ENCODE measurements at regions not wholly inside any gene's neighbourhood (a gene's known extent, or its start where the extent isn't known, plus 50 kb on each side); places are given as distances from the start of the nearest gene placed in this dataset.

- H3K4me3 ChIP-seq (ENCODE audit: low read depth in 1 of 2, low read length in 2 of 2): no peak overlapping the region
- no peaks in the 10 kb centered on the region for H3K9me3 ChIP-seq (ENCODE audit: control insufficient read depth in 2 of 2, insufficient read depth in 1 of 2, low read depth in 1 of 2, low read length in 1 of 2)
- H3K27me3 ChIP-seq (ENCODE audit: control insufficient read depth in 1 of 2, insufficient read depth in 2 of 2, low read length in 2 of 2): no peaks in the 10 kb centered on the region
- WGBS, 2 donors: 81 to 85% methylated on average over 4 of the region's 4 CpGs
- H3K4me1 ChIP-seq (ENCODE audit: control insufficient read depth in 2 of 2, insufficient read depth in 2 of 2, low read length in 1 of 2): no peaks in the 10 kb centered on the region
- no peaks in the 10 kb centered on the region for H3K36me3 ChIP-seq (ENCODE audit: control insufficient read depth in 2 of 2, insufficient read depth in 2 of 2, low read length in 1 of 2)
- no peak overlapping the region for H3K27ac ChIP-seq (ENCODE audit: low read depth in 2 of 2, low read length in 1 of 2)
Observed at GRCh38 chr15:91576096-91576495, 277.4 kb upstream of the SLCO3A1 start.

DNA sequence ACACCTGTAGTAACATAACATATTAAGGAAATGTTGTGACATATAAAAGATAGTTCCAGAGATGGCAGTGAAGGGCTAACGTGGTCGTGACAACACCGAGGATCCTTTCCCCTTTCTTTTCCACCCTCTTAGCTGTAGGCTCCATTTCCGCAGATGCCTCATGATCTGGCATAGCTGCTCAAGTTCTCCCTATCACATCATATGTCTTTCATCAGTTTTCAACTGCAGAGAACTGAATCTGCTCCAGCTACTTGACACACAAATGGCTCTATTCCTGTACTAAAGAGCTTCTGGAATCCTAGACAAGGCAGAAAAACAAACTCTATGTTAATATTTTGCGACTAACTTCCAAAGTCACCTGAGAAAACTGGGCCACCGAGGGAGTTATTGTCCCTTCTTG lies 275.0 kb upstream of the SLCO3A1 start:
- no peak overlapping the region for H3K4me3 ChIP-seq (ENCODE audit: low read depth in 1 of 2, low read length in 2 of 2)
- H3K27me3 ChIP-seq (ENCODE audit: control insufficient read depth in 1 of 2, insufficient read depth in 2 of 2, low read length in 2 of 2): no peaks in the 10 kb centered on the region
- no peak overlapping the region for H3K27ac ChIP-seq (ENCODE audit: low read depth in 2 of 2, low read length in 1 of 2)
- H3K4me1 ChIP-seq (ENCODE audit: control insufficient read depth in 2 of 2, insufficient read depth in 2 of 2, low read length in 1 of 2): no peaks in the 10 kb centered on the region
- H3K36me3 ChIP-seq (ENCODE audit: control insufficient read depth in 2 of 2, insufficient read depth in 2 of 2, low read length in 1 of 2): no peaks in the 10 kb centered on the region
- H3K9me3 ChIP-seq (ENCODE audit: control insufficient read depth in 2 of 2, insufficient read depth in 1 of 2, low read depth in 1 of 2, low read length in 1 of 2): no peaks in the 10 kb centered on the region
- WGBS, 2 donors: 63 to 71% methylated on average over 6 of the region's 6 CpGs

GRCh38 chr15:91584895-91585294 lies 268.6 kb upstream of the SLCO3A1 start:
- no peaks in the 10 kb centered on the region for H3K27me3 ChIP-seq (ENCODE audit: control insufficient read depth in 1 of 2, insufficient read depth in 2 of 2, low read length in 2 of 2)
- no peak overlapping the region for H3K4me3 ChIP-seq (ENCODE audit: low read depth in 1 of 2, low read length in 2 of 2)
- no peaks in the 10 kb centered on the region for H3K4me1 ChIP-seq (ENCODE audit: control insufficient read depth in 2 of 2, insufficient read depth in 2 of 2, low read length in 1 of 2)
- no peak overlapping the region for H3K27ac ChIP-seq (ENCODE audit: low read depth in 2 of 2, low read length in 1 of 2)
- H3K36me3 ChIP-seq (ENCODE audit: control insufficient read depth in 2 of 2, insufficient read depth in 2 of 2, low read length in 1 of 2): no peaks in the 10 kb centered on the region
- no peaks in the 10 kb centered on the region for H3K9me3 ChIP-seq (ENCODE audit: control insufficient read depth in 2 of 2, insufficient read depth in 1 of 2, low read depth in 1 of 2, low read length in 1 of 2)
- WGBS, 2 donors: 85 to 89% methylated on average over 3 of the region's 3 CpGs

DNA sequence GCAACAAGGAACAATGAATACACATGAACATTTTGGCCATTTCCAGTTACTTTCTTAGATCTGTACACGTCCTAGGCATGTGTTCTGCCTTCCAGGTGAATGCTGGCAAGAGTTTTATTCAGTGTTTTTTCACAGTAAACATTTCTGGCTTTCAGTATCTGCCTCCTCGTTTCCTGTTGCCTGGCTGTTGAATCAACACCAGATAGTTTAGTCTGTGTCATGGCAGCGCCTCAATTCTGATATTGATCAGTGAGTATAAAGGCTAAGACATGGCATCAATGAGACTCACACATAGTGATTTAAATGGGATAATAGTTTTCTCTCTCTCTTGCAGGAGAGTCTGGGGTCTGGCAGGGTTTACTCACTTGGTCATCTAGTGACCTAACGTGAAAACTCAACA lies 266.9 kb upstream of the SLCO3A1 start:
- Histone ChIP-seq H3K4me3 (ENCODE audit: low read depth in 1 of 2, low read length in 2 of 2) (no peak overlapping the region), H3K27me3 (ENCODE audit: control insufficient read depth in 1 of 2, insufficient read depth in 2 of 2, low read length in 2 of 2) (no peaks in the 10 kb centered on the region), H3K9me3 (ENCODE audit: control insufficient read depth in 2 of 2, insufficient read depth in 1 of 2, low read depth in 1 of 2, low read length in 1 of 2) (no peaks in the 10 kb centered on the region), H3K4me1 (ENCODE audit: control insufficient read depth in 2 of 2, insufficient read depth in 2 of 2, low read length in 1 of 2) (no peaks in the 10 kb centered on the region), H3K36me3 (ENCODE audit: control insufficient read depth in 2 of 2, insufficient read depth in 2 of 2, low read length in 1 of 2) (no peaks in the 10 kb centered on the region), H3K27ac (ENCODE audit: low read depth in 2 of 2, low read length in 1 of 2) (no peak overlapping the region)
- WGBS, 2 donors: 52 to 56% methylated on average over 4 of the region's 4 CpGs

GRCh38 chr15:91589360-91589759 lies 264.1 kb upstream of the SLCO3A1 start:
- 84 to 88% methylated on average over 3 of the region's 3 CpGs for WGBS, 2 donors

GRCh38 chr15:91592567-91592966 lies 260.9 kb upstream of the SLCO3A1 start:
- H3K27me3 ChIP-seq (ENCODE audit: control insufficient read depth in 1 of 2, insufficient read depth in 2 of 2, low read length in 2 of 2): no peaks in the 10 kb centered on the region
- no peaks in the 10 kb centered on the region for H3K4me1 ChIP-seq (ENCODE audit: control insufficient read depth in 2 of 2, insufficient read depth in 2 of 2, low read length in 1 of 2)
- H3K4me3 ChIP-seq (ENCODE audit: low read depth in 1 of 2, low read length in 2 of 2): no peak overlapping the region
- no peaks in the 10 kb centered on the region for H3K9me3 ChIP-seq (ENCODE audit: control insufficient read depth in 2 of 2, insufficient read depth in 1 of 2, low read depth in 1 of 2, low read length in 1 of 2)
- no peak overlapping the region for H3K27ac ChIP-seq (ENCODE audit: low read depth in 2 of 2, low read length in 1 of 2)
- 37 to 47% methylated on average over 2 of the region's 2 CpGs for WGBS, 2 donors
- H3K36me3 ChIP-seq (ENCODE audit: control insufficient read depth in 2 of 2, insufficient read depth in 2 of 2, low read length in 1 of 2): no peaks in the 10 kb centered on the region

More at GRCh38 chr15:91589360-91589759, 264.1 kb upstream of the SLCO3A1 start:
- Histone ChIP-seq H3K9me3 (ENCODE audit: control insufficient read depth in 2 of 2, insufficient read depth in 1 of 2, low read depth in 1 of 2, low read length in 1 of 2) (no peaks in the 10 kb centered on the region), H3K36me3 (ENCODE audit: control insufficient read depth in 2 of 2, insufficient read depth in 2 of 2, low read length in 1 of 2) (no peaks in the 10 kb centered on the region), H3K4me3 (ENCODE audit: low read depth in 1 of 2, low read length in 2 of 2) (no peak overlapping the region), H3K27ac (ENCODE audit: low read depth in 2 of 2, low read length in 1 of 2) (no peak overlapping the region), H3K27me3 (ENCODE audit: control insufficient read depth in 1 of 2, insufficient read depth in 2 of 2, low read length in 2 of 2) (no peaks in the 10 kb centered on the region), H3K4me1 (ENCODE audit: control insufficient read depth in 2 of 2, insufficient read depth in 2 of 2, low read length in 1 of 2) (no peaks in the 10 kb centered on the region)

- H3K9me3 ChIP-seq (ENCODE audit: control insufficient read depth in 2 of 2, insufficient read depth in 1 of 2, low read depth in 1 of 2, low read length in 1 of 2): no peaks in the 10 kb centered on the region
- no peaks in the 10 kb centered on the region for H3K27me3 ChIP-seq (ENCODE audit: control insufficient read depth in 1 of 2, insufficient read depth in 2 of 2, low read length in 2 of 2)
- H3K4me3 ChIP-seq (ENCODE audit: low read depth in 1 of 2, low read length in 2 of 2): no peak overlapping the region
- no peaks in the 10 kb centered on the region for H3K4me1 ChIP-seq (ENCODE audit: control insufficient read depth in 2 of 2, insufficient read depth in 2 of 2, low read length in 1 of 2)
- H3K27ac ChIP-seq (ENCODE audit: low read depth in 2 of 2, low read length in 1 of 2): no peak overlapping the region
- no peaks in the 10 kb centered on the region for H3K36me3 ChIP-seq (ENCODE audit: control insufficient read depth in 2 of 2, insufficient read depth in 2 of 2, low read length in 1 of 2)
Observed at GRCh38 chr15:91593067-91593466, 260.4 kb upstream of the SLCO3A1 start.

DNA sequence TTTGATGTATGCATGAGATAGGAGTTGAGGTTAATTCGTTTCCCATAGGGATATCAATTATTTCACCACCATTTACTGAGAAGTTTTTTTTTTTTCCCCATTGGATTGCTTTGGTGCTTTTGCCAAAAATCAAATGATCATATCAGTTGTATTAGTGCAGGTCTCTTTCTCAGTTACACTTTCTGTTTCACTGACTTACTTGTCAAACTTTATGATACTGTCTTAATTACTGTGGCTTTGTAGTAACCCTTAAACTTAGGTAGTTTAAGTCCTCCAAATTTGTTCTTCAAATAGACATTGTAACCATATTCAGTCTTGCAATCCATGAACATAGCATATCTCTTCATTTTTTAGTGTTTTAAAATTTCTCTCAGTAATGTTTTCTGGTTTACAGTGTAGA lies 259.9 kb upstream of the SLCO3A1 start:
- no peak overlapping the region for H3K27ac ChIP-seq (ENCODE audit: low read depth in 2 of 2, low read length in 1 of 2)
- H3K9me3 ChIP-seq (ENCODE audit: control insufficient read depth in 2 of 2, insufficient read depth in 1 of 2, low read depth in 1 of 2, low read length in 1 of 2): no peaks in the 10 kb centered on the region
- H3K36me3 ChIP-seq (ENCODE audit: control insufficient read depth in 2 of 2, insufficient read depth in 2 of 2, low read length in 1 of 2): no peaks in the 10 kb centered on the region
- H3K4me1 ChIP-seq (ENCODE audit: control insufficient read depth in 2 of 2, insufficient read depth in 2 of 2, low read length in 1 of 2): no peaks in the 10 kb centered on the region
- peaks cover 0 to 2% of the 10 kb centered on the region in 2 donors for H3K27me3 ChIP-seq (ENCODE audit: control insufficient read depth in 1 of 2, insufficient read depth in 2 of 2, low read length in 2 of 2)
- WGBS, 2 donors: 54 to 63% methylated on average over 1 of the region's 1 CpG
- no peak overlapping the region for H3K4me3 ChIP-seq (ENCODE audit: low read depth in 1 of 2, low read length in 2 of 2)

DNA sequence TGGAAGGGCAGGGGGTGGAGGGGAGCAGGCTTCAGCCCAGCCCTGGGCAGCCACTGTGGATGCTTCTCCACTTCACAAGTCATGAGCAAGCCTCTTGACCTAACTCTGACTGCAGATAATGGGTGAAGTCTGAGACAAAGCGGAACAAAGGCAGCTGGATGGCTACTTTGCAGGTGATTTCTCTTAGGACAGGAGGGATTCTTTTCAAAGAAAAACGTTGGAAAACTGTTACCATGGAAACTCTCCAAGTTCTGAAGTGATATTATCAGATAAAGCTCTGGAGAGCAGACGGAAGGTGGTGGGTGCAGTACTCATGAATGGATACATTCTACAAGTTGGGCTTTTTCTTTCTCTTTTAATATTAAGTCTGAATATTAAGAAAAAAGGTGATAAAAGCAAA lies 254.2 kb upstream of the SLCO3A1 start:
- H3K9me3 ChIP-seq (ENCODE audit: control insufficient read depth in 2 of 2, insufficient read depth in 1 of 2, low read depth in 1 of 2, low read length in 1 of 2): no peaks in the 10 kb centered on the region
- H3K36me3 ChIP-seq (ENCODE audit: control insufficient read depth in 2 of 2, insufficient read depth in 2 of 2, low read length in 1 of 2): no peaks in the 10 kb centered on the region
- no peaks in the 10 kb centered on the region for H3K4me1 ChIP-seq (ENCODE audit: control insufficient read depth in 2 of 2, insufficient read depth in 2 of 2, low read length in 1 of 2)
- no peak overlapping the region for H3K27ac ChIP-seq (ENCODE audit: low read depth in 2 of 2, low read length in 1 of 2)
- peaks cover 0 to 7% of the 10 kb centered on the region in 2 donors for H3K27me3 ChIP-seq (ENCODE audit: control insufficient read depth in 1 of 2, insufficient read depth in 2 of 2, low read length in 2 of 2)
- 53 to 54% methylated on average over 3 of the region's 3 CpGs for WGBS, 2 donors
- no peak overlapping the region for H3K4me3 ChIP-seq (ENCODE audit: low read depth in 1 of 2, low read length in 2 of 2)

GRCh38 chr15:91603384-91604080 lies 250.0 kb upstream of the SLCO3A1 start:
- Histone ChIP-seq H3K27me3 (ENCODE audit: control insufficient read depth in 1 of 2, insufficient read depth in 2 of 2, low read length in 2 of 2) (peaks cover 0 to 6% of the 10 kb centered on the region in 2 donors), H3K4me3 (ENCODE audit: low read depth in 1 of 2, low read length in 2 of 2) (no peak overlapping the region), H3K4me1 (ENCODE audit: control insufficient read depth in 2 of 2, insufficient read depth in 2 of 2, low read length in 1 of 2) (no peaks in the 10 kb centered on the region), H3K36me3 (ENCODE audit: control insufficient read depth in 2 of 2, insufficient read depth in 2 of 2, low read length in 1 of 2) (no peaks in the 10 kb centered on the region), H3K9me3 (ENCODE audit: control insufficient read depth in 2 of 2, insufficient read depth in 1 of 2, low read depth in 1 of 2, low read length in 1 of 2) (no peaks in the 10 kb centered on the region), H3K27ac (ENCODE audit: low read depth in 2 of 2, low read length in 1 of 2) (no peak overlapping the region)
- WGBS, 2 donors: 63 to 66% methylated on average over 4 of the region's 4 CpGs
